ENCODE measurements at regions not wholly inside any gene's neighbourhood (a gene's known extent, or its start where the extent isn't known, plus 50 kb on each side); places are given as distances from the start of the nearest gene placed in this dataset.

GRCh38 chr11:128407962-128408361, 179.4 kb downstream of the ETS1 start:
- in situ Hi-C loops (cut with MboI; ENCODE audit: low sequenced_read_pairs): no loop called here

DNA sequence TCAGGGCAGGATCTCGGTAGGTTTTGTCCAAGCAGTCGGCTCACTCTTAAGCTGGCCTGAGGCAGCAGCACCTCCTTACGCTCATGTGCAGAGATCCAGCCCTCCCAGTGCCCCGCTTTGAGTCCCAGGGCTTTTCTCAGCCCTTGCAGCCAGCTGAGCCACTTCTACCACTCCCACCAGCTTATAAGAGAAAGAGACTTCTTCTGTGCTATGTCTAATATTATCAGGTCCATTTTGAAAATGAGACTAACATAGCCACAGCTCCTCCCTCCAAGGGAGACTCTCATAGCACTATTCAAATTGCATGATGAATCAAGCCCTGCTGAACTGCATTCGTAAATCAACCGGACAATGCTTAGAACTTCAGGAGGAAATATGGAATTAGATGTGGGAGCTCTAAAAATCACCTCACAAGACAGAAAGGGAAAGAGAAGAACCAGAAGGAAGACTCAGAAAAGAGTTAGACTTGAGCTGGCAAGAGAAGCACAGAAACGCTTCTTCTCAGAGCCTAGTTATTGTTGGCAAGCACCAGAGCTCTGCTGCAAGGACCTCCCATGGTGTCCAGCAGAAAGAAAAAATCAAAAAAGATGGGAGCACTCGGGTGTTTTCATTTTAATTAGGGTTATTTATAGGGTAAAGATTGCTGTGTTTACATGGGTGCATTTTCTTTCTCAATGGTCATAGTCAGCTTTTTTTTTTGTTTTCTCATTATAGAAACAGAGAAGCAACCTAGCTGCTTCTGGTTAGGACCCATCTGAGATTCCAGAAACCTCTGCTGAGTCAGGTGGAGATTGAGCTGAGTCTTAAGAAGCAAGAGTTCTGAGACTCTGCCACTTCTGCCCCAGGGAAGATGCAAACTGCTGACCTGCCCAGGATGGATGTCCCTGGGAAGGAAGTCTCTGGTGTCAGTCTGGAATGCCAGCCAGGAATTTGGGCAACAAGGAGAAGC, 181.4 kb downstream of the ETS1 start:
- in situ Hi-C loops (cut with MboI; ENCODE audit: low sequenced_read_pairs): no loop called here

DNA sequence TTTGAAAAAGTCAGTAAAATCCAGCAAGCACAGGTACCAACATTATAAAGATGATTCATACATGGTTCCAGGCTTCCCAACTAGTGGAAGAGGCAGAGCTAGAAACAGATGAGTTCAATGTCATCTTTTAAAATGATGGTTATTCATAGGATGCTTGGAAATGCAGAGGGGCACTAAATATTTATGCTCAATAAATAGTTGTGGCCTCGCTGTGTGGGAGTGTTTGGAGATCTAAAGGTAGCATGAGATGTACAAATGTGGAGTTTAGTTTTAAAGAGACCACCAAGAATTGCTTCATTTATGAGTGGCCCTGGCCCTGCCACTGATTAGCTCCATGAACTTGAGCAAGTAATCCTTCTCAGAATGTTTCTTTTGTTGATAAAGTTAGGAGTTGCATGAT, 182.2 kb downstream of the ETS1 start:
- in situ Hi-C loops (cut with MboI; ENCODE audit: low sequenced_read_pairs): no loop called here

DNA sequence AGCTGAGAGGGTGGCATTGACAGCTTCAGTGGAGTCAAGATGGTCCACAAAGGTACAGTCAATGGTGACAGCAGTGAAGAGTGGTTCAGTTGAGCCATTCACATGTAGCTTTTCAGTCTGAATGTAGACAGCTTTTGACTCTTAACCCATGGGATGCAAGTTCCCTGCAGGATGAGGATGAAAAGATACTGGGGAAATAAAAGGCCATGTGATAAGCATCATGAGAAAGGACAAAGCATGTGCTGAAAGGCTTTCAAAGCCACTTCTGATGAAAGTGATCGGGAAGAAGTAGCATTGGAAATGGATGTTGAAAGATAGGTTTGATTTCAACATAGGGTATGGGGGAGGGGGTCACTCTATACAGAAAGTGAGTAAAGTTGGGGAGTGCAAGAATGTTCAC, 182.9 kb downstream of the ETS1 start:
- in situ Hi-C loops (cut with MboI; ENCODE audit: low sequenced_read_pairs): no loop called here

DNA sequence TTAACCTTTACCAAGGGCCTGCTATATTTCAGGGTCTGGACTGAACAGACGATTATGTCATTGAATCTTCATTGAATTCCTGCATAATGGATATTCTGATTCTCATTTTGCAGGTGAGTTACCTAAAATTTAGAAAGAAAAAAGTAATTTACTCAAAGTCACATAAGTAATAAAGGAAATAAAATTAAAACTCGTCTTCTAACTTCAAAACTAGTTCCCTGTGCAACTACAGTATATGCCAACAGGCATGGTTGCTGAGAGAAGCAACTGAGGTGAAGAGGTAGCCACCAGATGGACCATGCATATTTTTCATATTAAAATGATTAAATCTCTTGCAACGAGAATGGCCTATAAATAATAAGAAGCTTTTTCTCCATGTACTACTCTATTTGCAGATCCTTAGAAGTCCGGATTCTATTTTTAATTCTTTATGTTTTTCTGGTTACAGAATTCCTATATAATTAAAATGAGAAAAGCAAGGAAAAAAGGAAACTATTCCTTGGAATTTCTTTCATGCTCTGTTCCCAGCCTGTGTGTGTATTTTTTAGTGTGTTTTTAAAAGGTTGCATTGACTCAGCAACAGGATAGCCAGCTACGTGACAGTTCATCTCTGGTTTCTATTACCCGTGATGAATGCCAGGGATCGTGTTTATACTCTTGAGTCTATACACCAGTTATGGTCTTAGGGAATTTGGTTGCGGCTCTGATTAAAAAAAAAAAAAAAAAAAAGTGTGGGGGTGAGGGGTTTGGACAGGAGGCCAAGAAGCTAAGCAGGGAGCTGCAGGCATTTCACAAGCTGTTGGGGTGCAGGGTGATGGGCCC, 186.8 kb downstream of the ETS1 start:
- in situ Hi-C loops (cut with MboI; ENCODE audit: low sequenced_read_pairs): no loop called here

- in situ Hi-C loops (cut with MboI; ENCODE audit: low sequenced_read_pairs): no loop called here
Measured at GRCh38 chr11:128399251-128400121, 187.9 kb downstream of the ETS1 start.

- in situ Hi-C loops (cut with MboI; ENCODE audit: low sequenced_read_pairs): no loop called here
Measured at GRCh38 chr11:128398517-128399250, 188.7 kb downstream of the ETS1 start.

DNA sequence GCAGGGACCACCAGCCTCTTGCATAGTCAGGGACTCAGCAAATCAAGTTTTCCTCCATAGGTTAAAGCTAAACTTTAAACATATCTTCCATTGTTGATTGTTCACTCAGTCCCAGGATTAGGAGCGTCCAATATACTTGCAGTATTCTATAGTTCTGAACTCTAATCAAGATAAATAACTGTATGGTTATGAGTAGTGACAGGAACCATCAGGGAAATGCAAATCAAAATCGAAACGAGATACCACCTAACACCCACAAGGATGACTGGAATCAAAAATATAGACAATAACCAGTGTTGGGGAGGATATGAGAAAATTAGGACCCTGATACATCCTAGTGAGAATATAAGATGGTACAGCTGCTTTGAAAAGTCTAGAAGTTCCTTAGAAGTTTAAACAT, 190.0 kb downstream of the ETS1 start:
- in situ Hi-C loops (cut with MboI; ENCODE audit: low sequenced_read_pairs): no loop called here

GRCh38 chr11:128394431-128395089, 192.8 kb downstream of the ETS1 start:
- in situ Hi-C loops (cut with MboI; ENCODE audit: low sequenced_read_pairs): no loop called here

- in situ Hi-C loops (cut with MboI; ENCODE audit: low sequenced_read_pairs): no loop called here
Measured at GRCh38 chr11:128392259-128392658, 195.1 kb downstream of the ETS1 start.

- in situ Hi-C loops (cut with MboI; ENCODE audit: low sequenced_read_pairs): no loop called here
Measured at GRCh38 chr11:128391811-128392210, 195.5 kb downstream of the ETS1 start.

- in situ Hi-C loops (cut with MboI; ENCODE audit: low sequenced_read_pairs): no loop called here
Measured at GRCh38 chr11:128390246-128390645, 197.1 kb downstream of the ETS1 start.

- in situ Hi-C loops (cut with MboI; ENCODE audit: low sequenced_read_pairs): no loop called here
Measured at GRCh38 chr11:128389461-128389976, 197.8 kb downstream of the ETS1 start.

DNA sequence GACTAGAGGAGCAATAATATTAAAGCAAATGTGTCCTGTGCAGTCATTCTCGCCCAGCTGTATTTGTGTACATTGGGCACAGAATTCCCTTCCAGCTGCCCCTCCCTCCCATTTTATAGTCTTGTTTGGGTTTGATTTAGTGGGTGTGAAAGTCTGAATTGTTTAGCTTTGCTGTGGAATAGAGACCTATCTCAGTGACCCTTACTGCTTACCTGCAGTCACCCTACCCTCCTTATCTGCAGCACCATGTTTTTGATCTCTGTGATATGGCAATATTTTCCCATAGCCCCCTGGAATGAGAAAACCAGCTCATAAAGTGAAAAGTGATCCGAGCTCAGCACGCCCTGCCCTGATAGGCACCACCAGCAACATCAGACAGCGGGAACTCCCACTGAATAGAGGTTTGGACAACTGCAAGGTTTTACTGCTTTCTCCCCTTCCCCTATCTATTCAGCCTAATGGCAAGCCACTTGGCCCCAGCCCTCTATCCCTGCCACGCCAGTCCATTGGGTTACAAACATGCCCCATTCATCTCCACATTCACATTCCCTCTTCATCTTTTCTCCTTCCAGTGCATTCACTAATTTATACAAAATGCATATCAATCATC, 199.0 kb downstream of the ETS1 start:
- in situ Hi-C loops (cut with MboI; ENCODE audit: low sequenced_read_pairs): no loop called here

- in situ Hi-C loops (cut with MboI; ENCODE audit: low sequenced_read_pairs): no loop called here
Measured at GRCh38 chr11:128379587-128380580, 207.5 kb downstream of the ETS1 start.

DNA sequence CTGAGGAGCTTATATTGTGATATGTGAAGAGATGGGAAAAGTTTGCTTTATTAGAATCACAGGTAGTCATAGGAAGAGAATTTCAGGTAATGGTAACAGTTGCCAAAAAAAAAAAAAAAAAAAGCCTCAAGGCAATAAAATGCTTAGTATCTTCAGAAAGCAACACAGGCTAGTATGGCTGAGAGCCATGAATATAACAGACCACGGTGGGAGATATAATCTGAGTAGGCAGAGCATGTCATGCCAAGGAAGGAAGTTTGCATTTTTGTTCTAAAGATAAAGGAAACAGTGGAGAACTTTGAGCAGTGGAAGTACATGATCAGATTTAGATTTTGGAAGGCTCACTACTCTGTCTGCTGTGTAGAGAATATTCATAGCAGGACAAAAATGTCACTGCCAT, 211.4 kb downstream of the ETS1 start:
- in situ Hi-C loops (cut with MboI; ENCODE audit: low sequenced_read_pairs): no loop called here

DNA sequence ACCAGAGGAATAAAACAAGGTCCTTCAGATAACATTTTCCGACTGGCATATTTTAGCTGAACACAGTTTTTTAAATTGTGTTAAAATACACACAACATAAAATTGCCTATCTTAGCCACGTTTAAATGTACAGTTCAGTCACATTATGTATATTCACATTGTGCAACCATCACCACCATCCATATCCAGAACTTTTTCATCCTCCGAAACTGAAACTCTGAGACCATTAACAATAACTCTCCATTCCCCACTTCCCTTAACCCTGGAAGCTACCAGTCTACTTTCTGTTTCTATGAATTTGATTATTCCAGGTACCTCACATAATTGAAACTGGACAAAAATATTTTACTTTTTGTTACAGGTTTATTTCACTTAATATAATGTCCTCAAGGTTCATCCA, 213.3 kb downstream of the ETS1 start:
- in situ Hi-C loops (cut with MboI; ENCODE audit: low sequenced_read_pairs): no loop called here

GRCh38 chr11:128372977-128373376, 214.4 kb downstream of the ETS1 start:
- in situ Hi-C loops (cut with MboI; ENCODE audit: low sequenced_read_pairs): no loop called here

All from HL-60/S4 (cell line).